Liver (tissue), 8 donors: ENCODE measurements at regions not wholly inside any gene's neighbourhood (a gene's known extent, or its start where the extent isn't known, plus 50 kb on each side); places are given as distances from the start of the nearest gene placed in this dataset.
A peak's percentile ranks its signal among the peaks of the same experiment; 100 is the strongest.

Experiments used
- DNase-seq: peaks from one replicate; pipeline ENCODE4 v3.0.0-alpha.2; 2017; ENCODE audit warnings: low spot score
- H3K27ac ChIP-seq, 2 donors: one replicate each; pipeline ENCODE4 v1.7.0; 2013; ENCODE audit warnings: inconsistent platforms in 2 of 2, low read length in 2 of 2, control low read depth in 1 of 2, low read depth in 1 of 2, mild to moderate bottlenecking in 1 of 2
- H3K27me3 ChIP-seq, 4 donors: one replicate each; pipeline versions ENCODE4 v1.6.1 to v1.7.0; 2013; ENCODE audit warnings: low read length in 3 of 4, inconsistent platforms in 1 of 4, mild to moderate bottlenecking in 1 of 4, moderate library complexity in 1 of 4; ENCODE audit not compliant: control insufficient read depth in 4 of 4, insufficient read depth in 4 of 4
- H3K36me3 ChIP-seq, 4 donors: one replicate each; pipeline versions ENCODE4 v1.6.1 to v1.7.0; 2013; ENCODE audit warnings: low read length in 3 of 4, mild to moderate bottlenecking in 3 of 4, low read depth in 1 of 4, moderate library complexity in 1 of 4; ENCODE audit not compliant: control insufficient read depth in 4 of 4, insufficient read depth in 3 of 4
- H3K4me1 ChIP-seq, 4 donors: one replicate each; pipeline versions ENCODE4 v1.6.1 to v1.7.0; 2013; ENCODE audit warnings: low read length in 3 of 4, mild to moderate bottlenecking in 3 of 4, moderate library complexity in 1 of 4; ENCODE audit not compliant: control insufficient read depth in 4 of 4, insufficient read depth in 4 of 4
- H3K4me3 ChIP-seq, 3 donors: one replicate each; pipeline versions ENCODE4 v1.6.1 to v1.7.0; 2013; ENCODE audit warnings: low read length in 3 of 3, control low read depth in 1 of 3, low read depth in 1 of 3, mild to moderate bottlenecking in 1 of 3
- H3K9ac ChIP-seq, 2 donors: one replicate each; pipeline ENCODE4 v1.7.0; 2013; ENCODE audit warnings: low read length in 2 of 2, mild to moderate bottlenecking in 2 of 2, moderate library complexity in 2 of 2, control low read depth in 1 of 2, low read depth in 1 of 2
- H3K9me3 ChIP-seq, 4 donors: one replicate each; pipeline versions ENCODE4 v1.6.1 to v1.7.0; 2013; ENCODE audit warnings: low read length in 3 of 4; ENCODE audit not compliant: control insufficient read depth in 4 of 4
- EGR1 ChIP-seq, 2 donors: IDR thresholded peaks; 2 replicates each; pipeline ENCODE4 v1.6.1; 2016 to 2018; ENCODE audit warnings: antibody characterized with exemption in 2 of 2, low read depth in 2 of 2
- FOXA1 ChIP-seq: IDR thresholded peaks from 2 replicates; pipeline ENCODE4 v1.6.1; 2016; ENCODE audit warnings: antibody characterized with exemption
- FOXA2 ChIP-seq: IDR thresholded peaks from 2 replicates; pipeline ENCODE4 v1.6.1; 2016; ENCODE audit warnings: antibody characterized with exemption
- GABPA ChIP-seq, 2 donors: IDR thresholded peaks in 1 of 2; conservative IDR thresholded peaks in 1 of 2; 2 replicates each; pipeline ENCODE4 v1.6.1; 2016; ENCODE audit warnings: antibody characterized with exemption in 2 of 2, mild to moderate bottlenecking in 1 of 2, moderate library complexity in 1 of 2
- HNF4A ChIP-seq, 2 donors: conservative IDR thresholded peaks; 2 replicates each; pipeline ENCODE4 v1.6.1; 2016; ENCODE audit warnings: antibody characterized with exemption in 2 of 2, mild to moderate bottlenecking in 2 of 2
- HNF4G ChIP-seq: IDR thresholded peaks from 2 replicates; pipeline ENCODE4 v1.6.1; 2016; ENCODE audit warnings: antibody characterized with exemption
- JUND ChIP-seq, 2 donors: IDR thresholded peaks; 2 replicates each; pipeline ENCODE4 v1.6.1; 2016; ENCODE audit warnings: antibody characterized with exemption in 2 of 2
- NR2F2 ChIP-seq: IDR thresholded peaks from 2 replicates; pipeline ENCODE4 v1.6.1; 2016; ENCODE audit warnings: antibody characterized with exemption
- RAD21 ChIP-seq, 2 donors: IDR thresholded peaks; 2 replicates each; pipeline ENCODE4 v1.6.1; 2016; ENCODE audit warnings: antibody characterized with exemption in 2 of 2, mild to moderate bottlenecking in 2 of 2
- RXRA ChIP-seq, 2 donors: IDR thresholded peaks; 2 replicates each; pipeline ENCODE4 v1.6.1; 2017 to 2018; ENCODE audit warnings: antibody characterized with exemption in 2 of 2, mild to moderate bottlenecking in 1 of 2
- SP1 ChIP-seq: IDR thresholded peaks from 2 replicates; pipeline ENCODE4 v1.6.1; 2018; ENCODE audit warnings: antibody characterized with exemption, mild to moderate bottlenecking
- TAF1 ChIP-seq: conservative IDR thresholded peaks from 2 replicates; pipeline ENCODE4 v1.6.1; 2016; ENCODE audit warnings: antibody characterized with exemption, mild to moderate bottlenecking
- YY1 ChIP-seq: IDR thresholded peaks from 2 replicates; pipeline ENCODE4 v1.6.1; 2016; ENCODE audit warnings: antibody characterized with exemption, mild to moderate bottlenecking
- WGBS: extraction: QIAGEN DNeasy Blood & Tissue Kit; methylation state at CpG from one replicate; pipeline ENCODE4 v1.1.7; 2013; 5-methylcytosine and 5-hydroxymethylcytosine counted together
- TF ChIP-seq, protein P1 (sequence below): IDR thresholded peaks from 2 replicates; pipeline ENCODE4 v1.6.1; 2016; ENCODE audit warnings: antibody characterized with exemption
- TF ChIP-seq, protein P2 (sequence below): fragments of 150-350 bp; IDR thresholded peaks from 2 replicates; pipeline ENCODE4 v1.5.1; 2017; ENCODE audit warnings: improper control_type of control experiment, low read depth, low read length; ENCODE audit not compliant: missing input control
- TF ChIP-seq, protein P3 (sequence below): IDR thresholded peaks from 2 replicates; pipeline ENCODE4 v1.6.1; 2016; ENCODE audit warnings: antibody characterized with exemption
- TF ChIP-seq, protein P4 (sequence below): IDR thresholded peaks from 2 replicates; pipeline ENCODE4 v1.6.1; 2016; ENCODE audit warnings: antibody characterized with exemption, mild to moderate bottlenecking
- donor health status: healthy.
- donor health status: healthy.
- donor health status: healthy.
- donor health status: healthy.
- donor health status: healthy.

DNA sequence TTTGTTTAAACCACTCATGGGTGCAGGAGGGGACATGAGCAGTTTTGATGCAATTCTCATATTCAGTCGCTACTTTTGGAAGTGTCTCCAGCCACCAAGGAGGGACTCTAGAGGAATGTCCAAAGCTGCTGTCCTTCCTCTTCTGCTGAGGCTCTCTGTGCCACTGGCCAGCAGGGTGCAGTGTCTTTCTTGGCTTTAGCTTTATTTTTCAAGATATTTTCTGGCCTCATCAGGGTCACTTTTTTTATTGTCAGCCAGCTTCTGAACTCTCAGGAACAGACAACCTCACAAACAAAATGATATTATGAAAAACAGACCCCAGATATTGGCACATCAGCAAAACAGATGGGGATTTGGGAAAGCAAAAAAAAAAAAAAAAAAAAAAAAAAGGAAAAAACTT is 289.3 kb upstream of the ZSWIM2 start:
- Histone ChIP-seq H3K27me3 (peaks cover 0 to 5% (median 0%) of the 10 kb centered on the region in 4 donors), H3K9ac (no peak overlapping the region), H3K4me1 (no peaks in the 10 kb centered on the region), H3K36me3 (no peaks in the 10 kb centered on the region), H3K9me3 (peaks cover 0 to 1% (median 0%) of the 10 kb centered on the region in 4 donors), H3K27ac (no peak overlapping the region), H3K4me3 (no peak overlapping the region)
- peak; percentile 34 for DNase-seq
- TF ChIP-seq FOXA1 (no peak), RXRA (IDR thresholded peaks at IDR 0.05) (no peak), SP1 (no peak), FOXA2 (no peak), RAD21 (IDR thresholded peaks at IDR 0.05) (peak; percentile 51 to 72)
- TF ChIP-seq, protein P1, sequence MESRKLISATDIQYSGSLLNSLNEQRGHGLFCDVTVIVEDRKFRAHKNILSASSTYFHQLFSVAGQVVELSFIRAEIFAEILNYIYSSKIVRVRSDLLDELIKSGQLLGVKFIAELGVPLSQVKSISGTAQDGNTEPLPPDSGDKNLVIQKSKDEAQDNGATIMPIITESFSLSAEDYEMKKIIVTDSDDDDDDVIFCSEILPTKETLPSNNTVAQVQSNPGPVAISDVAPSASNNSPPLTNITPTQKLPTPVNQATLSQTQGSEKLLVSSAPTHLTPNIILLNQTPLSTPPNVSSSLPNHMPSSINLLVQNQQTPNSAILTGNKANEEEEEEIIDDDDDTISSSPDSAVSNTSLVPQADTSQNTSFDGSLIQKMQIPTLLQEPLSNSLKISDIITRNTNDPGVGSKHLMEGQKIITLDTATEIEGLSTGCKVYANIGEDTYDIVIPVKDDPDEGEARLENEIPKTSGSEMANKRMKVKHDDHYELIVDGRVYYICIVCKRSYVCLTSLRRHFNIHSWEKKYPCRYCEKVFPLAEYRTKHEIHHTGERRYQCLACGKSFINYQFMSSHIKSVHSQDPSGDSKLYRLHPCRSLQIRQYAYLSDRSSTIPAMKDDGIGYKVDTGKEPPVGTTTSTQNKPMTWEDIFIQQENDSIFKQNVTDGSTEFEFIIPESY, result no peak
- TF ChIP-seq, protein P2, sequence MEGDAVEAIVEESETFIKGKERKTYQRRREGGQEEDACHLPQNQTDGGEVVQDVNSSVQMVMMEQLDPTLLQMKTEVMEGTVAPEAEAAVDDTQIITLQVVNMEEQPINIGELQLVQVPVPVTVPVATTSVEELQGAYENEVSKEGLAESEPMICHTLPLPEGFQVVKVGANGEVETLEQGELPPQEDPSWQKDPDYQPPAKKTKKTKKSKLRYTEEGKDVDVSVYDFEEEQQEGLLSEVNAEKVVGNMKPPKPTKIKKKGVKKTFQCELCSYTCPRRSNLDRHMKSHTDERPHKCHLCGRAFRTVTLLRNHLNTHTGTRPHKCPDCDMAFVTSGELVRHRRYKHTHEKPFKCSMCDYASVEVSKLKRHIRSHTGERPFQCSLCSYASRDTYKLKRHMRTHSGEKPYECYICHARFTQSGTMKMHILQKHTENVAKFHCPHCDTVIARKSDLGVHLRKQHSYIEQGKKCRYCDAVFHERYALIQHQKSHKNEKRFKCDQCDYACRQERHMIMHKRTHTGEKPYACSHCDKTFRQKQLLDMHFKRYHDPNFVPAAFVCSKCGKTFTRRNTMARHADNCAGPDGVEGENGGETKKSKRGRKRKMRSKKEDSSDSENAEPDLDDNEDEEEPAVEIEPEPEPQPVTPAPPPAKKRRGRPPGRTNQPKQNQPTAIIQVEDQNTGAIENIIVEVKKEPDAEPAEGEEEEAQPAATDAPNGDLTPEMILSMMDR, result peak; percentile 39
- 34% methylated on average over 1 of the region's 1 CpG for WGBS

DNA sequence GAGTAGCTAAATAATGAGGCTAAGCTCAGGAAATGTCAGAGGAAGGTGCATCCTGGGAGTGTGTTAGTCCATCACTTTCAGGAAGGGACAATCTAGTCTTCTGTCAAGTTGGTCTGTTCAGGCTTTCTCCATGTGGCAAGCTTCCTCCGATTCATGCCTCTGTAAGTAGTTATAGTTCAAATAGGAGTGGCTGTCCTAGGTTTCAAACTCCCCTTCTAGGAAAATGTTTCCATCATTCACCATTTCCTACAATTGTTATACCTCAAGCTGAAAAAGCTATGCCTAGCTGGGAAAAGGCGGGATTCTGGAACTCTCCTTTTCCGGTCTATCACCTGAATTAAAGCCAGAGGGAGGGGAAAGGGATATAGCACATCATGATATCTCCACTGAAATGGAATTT is 287.7 kb upstream of the ZSWIM2 start:
- Histone ChIP-seq H3K9me3 (peaks cover 0 to 1% (median 0%) of the 10 kb centered on the region in 4 donors), H3K4me3 (no peak overlapping the region), H3K27ac (no peak overlapping the region), H3K36me3 (no peaks in the 10 kb centered on the region), H3K4me1 (no peaks in the 10 kb centered on the region), H3K9ac (no peak overlapping the region), H3K27me3 (peaks cover 0 to 5% (median 0%) of the 10 kb centered on the region in 4 donors)
- WGBS, result 83% methylated on average over 3 of the region's 3 CpGs
- no peak for DNase-seq
- TF ChIP-seq FOXA1 (no peak), EGR1 (IDR thresholded peaks at IDR 0.05; ENCODE audit: low read depth in 2 of 2) (no peak), SP1 (no peak), RXRA (IDR thresholded peaks at IDR 0.05) (no peak), RAD21 (IDR thresholded peaks at IDR 0.05) (no peak), YY1 (no peak), TAF1 (no peak), HNF4A (conservative IDR thresholded peaks at IDR 0.05) (no peak), FOXA2 (no peak), GABPA (IDR thresholded peaks at IDR 0.05 in 1 of 2, conservative IDR thresholded peaks at IDR 0.05 in 1 of 2) (no peak), HNF4G (no peak), NR2F2 (no peak), JUND (IDR thresholded peaks at IDR 0.05) (no peak)
- TF ChIP-seq, protein P1, result no peak
- TF ChIP-seq, protein P3, sequence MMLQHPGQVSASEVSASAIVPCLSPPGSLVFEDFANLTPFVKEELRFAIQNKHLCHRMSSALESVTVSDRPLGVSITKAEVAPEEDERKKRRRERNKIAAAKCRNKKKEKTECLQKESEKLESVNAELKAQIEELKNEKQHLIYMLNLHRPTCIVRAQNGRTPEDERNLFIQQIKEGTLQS, result no peak
- TF ChIP-seq, protein P4, sequence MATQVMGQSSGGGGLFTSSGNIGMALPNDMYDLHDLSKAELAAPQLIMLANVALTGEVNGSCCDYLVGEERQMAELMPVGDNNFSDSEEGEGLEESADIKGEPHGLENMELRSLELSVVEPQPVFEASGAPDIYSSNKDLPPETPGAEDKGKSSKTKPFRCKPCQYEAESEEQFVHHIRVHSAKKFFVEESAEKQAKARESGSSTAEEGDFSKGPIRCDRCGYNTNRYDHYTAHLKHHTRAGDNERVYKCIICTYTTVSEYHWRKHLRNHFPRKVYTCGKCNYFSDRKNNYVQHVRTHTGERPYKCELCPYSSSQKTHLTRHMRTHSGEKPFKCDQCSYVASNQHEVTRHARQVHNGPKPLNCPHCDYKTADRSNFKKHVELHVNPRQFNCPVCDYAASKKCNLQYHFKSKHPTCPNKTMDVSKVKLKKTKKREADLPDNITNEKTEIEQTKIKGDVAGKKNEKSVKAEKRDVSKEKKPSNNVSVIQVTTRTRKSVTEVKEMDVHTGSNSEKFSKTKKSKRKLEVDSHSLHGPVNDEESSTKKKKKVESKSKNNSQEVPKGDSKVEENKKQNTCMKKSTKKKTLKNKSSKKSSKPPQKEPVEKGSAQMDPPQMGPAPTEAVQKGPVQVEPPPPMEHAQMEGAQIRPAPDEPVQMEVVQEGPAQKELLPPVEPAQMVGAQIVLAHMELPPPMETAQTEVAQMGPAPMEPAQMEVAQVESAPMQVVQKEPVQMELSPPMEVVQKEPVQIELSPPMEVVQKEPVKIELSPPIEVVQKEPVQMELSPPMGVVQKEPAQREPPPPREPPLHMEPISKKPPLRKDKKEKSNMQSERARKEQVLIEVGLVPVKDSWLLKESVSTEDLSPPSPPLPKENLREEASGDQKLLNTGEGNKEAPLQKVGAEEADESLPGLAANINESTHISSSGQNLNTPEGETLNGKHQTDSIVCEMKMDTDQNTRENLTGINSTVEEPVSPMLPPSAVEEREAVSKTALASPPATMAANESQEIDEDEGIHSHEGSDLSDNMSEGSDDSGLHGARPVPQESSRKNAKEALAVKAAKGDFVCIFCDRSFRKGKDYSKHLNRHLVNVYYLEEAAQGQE, result no peak
- TF ChIP-seq, protein P2, result no peak
